ENCODE measurements at regions not wholly inside any gene's neighbourhood (a gene's known extent, or its start where the extent isn't known, plus 50 kb on each side); places are given as distances from the start of the nearest gene placed in this dataset.
"Not testable (repeated sequence)": the region's sequence is repeated elsewhere in the genome, so short reads cannot be mapped to it uniquely, and the experiment has no call there.

DNA sequence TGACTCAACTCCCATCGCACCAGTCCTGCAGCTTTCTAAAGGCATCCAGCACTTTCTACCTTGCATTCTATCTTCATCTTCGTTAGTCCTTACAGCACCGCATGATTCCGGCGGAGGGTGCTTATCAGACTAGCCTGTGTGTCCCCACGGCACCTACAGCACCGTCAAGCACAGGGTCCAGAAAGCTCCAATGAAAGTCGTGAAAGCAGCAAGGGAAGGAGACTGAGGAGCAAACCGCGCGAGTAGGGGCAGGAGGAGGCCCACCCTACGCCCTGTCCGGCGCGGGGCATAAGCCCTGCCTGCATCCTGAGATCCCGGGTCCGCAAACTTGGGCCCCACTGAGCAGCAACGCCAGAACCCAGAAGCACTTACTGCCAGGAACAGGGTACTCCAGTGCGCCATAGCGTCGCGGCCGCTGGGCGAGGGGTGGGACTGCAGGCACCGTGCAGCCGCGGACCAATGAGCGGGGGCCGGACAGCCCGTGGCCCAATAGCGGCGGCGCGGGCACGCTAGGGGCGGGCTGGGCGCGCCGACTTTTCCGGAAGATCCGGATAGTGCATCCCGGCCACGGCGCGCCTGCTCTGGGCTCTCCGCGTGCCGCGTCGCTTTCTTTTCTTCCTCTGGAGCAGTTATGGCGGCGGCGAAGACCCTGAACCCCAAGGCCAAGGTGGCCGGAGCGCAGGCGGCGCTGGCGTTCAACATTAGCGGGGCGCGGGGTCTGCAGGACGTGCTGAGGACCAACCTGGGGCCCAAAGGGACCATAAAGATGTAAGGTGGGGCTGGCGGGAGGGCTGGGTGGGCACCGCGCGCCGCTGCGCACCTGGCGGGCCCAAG, 122.1 kb upstream of the VKORC1L1 start:
- Histone ChIP-seq H4K20me1 (ENCODE audit: insufficient read depth, low read length) (no peaks in the 10 kb centered on the region), H3K27me3 (ENCODE audit: insufficient read depth, low read length) (no peaks in the 10 kb centered on the region), H3K36me3 (ENCODE audit: insufficient read depth, low read length) (peaks cover 36% of the 10 kb centered on the region), H3K4me1 (ENCODE audit: insufficient read depth, low read length, severe bottlenecking) (peaks cover 33% of the 10 kb centered on the region), H3F3A (ENCODE audit: insufficient read depth, low read length) (no peaks in the 10 kb centered on the region), H3K4me3 (ENCODE audit: low read depth, low read length, poor library complexity, severe bottlenecking) (peak overlapping the region; percentile 86), H3K9ac (ENCODE audit: low read length) (peak overlapping the region; percentile 91), H3K79me2 (ENCODE audit: insufficient read depth, low read length) (peaks cover 36% of the 10 kb centered on the region), H2AFZ (ENCODE audit: low read length) (peak overlapping the region; percentile 54; the same call in 1 of the 2 replicates), H3K9me3 (ENCODE audit: low read length) (no peaks in the 10 kb centered on the region), H3K4me2 (ENCODE audit: low read length) (peak overlapping the region; percentile 82), H3K27ac (ENCODE audit: low read depth, low read length, poor library complexity, severe bottlenecking) (peak overlapping the region; percentile 74), H3K9me2 (ENCODE audit: low read depth, low read length) (no peaks in the 10 kb centered on the region)
- TF ChIP-seq EZH2 (IDR thresholded peaks at IDR 0.05; ENCODE audit: borderline replicate concordance, low read length) = no peak
- TF ChIP-seq CTCF (IDR thresholded peaks at IDR 0.05; ENCODE audit: low read length) = no peak

- not testable (repeated sequence) for H3K27me3 ChIP-seq (ENCODE audit: insufficient read depth, low read length); H2AFZ ChIP-seq (ENCODE audit: low read length); H3K9ac ChIP-seq (ENCODE audit: low read length); H3K4me3 ChIP-seq (ENCODE audit: low read depth, low read length, poor library complexity, severe bottlenecking); H3K4me2 ChIP-seq (ENCODE audit: low read length); H3K9me3 ChIP-seq (ENCODE audit: low read length); H3K27ac ChIP-seq (ENCODE audit: low read depth, low read length, poor library complexity, severe bottlenecking); H3F3A ChIP-seq (ENCODE audit: insufficient read depth, low read length); H4K20me1 ChIP-seq (ENCODE audit: insufficient read depth, low read length); H3K9me2 ChIP-seq (ENCODE audit: low read depth, low read length)
- H3K79me2 ChIP-seq (ENCODE audit: insufficient read depth, low read length) = peaks cover 36% of the 10 kb centered on the region
- H3K4me1 ChIP-seq (ENCODE audit: insufficient read depth, low read length, severe bottlenecking) = peaks cover 32% of the 10 kb centered on the region
- H3K36me3 ChIP-seq (ENCODE audit: insufficient read depth, low read length) = peaks cover 55% of the 10 kb centered on the region
Measured at GRCh38 chr7:65754070-65754469, 118.8 kb upstream of the VKORC1L1 start.

DNA sequence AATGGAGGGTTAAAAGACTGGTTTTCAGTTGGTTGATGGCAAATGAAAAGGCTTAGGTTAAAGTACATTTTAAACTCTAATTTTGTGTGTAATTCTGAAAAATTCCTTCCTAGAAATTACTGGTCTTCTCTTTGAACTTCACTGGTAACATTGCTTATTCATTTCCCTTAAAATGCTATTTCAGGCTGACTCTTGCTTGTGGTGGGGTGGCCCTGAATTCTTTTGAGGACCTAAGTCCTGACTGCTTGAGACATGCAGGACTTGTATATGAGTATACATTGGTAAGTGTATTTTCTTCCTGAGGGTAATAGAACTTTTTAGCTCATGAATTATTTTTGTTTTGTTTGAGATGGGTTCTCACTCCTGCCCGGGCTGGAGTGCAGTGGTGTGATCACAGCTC, 113.9 kb upstream of the VKORC1L1 start:
- not testable (repeated sequence) for H3K27me3 ChIP-seq (ENCODE audit: insufficient read depth, low read length); H3K9me3 ChIP-seq (ENCODE audit: low read length); H3K4me2 ChIP-seq (ENCODE audit: low read length); H3F3A ChIP-seq (ENCODE audit: insufficient read depth, low read length); H2AFZ ChIP-seq (ENCODE audit: low read length); H3K9ac ChIP-seq (ENCODE audit: low read length); H4K20me1 ChIP-seq (ENCODE audit: insufficient read depth, low read length); H3K4me3 ChIP-seq (ENCODE audit: low read depth, low read length, poor library complexity, severe bottlenecking); H3K79me2 ChIP-seq (ENCODE audit: insufficient read depth, low read length); H3K9me2 ChIP-seq (ENCODE audit: low read depth, low read length); H3K27ac ChIP-seq (ENCODE audit: low read depth, low read length, poor library complexity, severe bottlenecking); H3K4me1 ChIP-seq (ENCODE audit: insufficient read depth, low read length, severe bottlenecking)
- peaks cover 60% of the 10 kb centered on the region for H3K36me3 ChIP-seq (ENCODE audit: insufficient read depth, low read length)

- H3K9me3 ChIP-seq (ENCODE audit: low read length); H3K9me2 ChIP-seq (ENCODE audit: low read depth, low read length); H3K27ac ChIP-seq (ENCODE audit: low read depth, low read length, poor library complexity, severe bottlenecking); H3K4me1 ChIP-seq (ENCODE audit: insufficient read depth, low read length, severe bottlenecking); H4K20me1 ChIP-seq (ENCODE audit: insufficient read depth, low read length); H3K4me2 ChIP-seq (ENCODE audit: low read length); H3K79me2 ChIP-seq (ENCODE audit: insufficient read depth, low read length); H3K27me3 ChIP-seq (ENCODE audit: insufficient read depth, low read length); H2AFZ ChIP-seq (ENCODE audit: low read length); H3K4me3 ChIP-seq (ENCODE audit: low read depth, low read length, poor library complexity, severe bottlenecking); H3K9ac ChIP-seq (ENCODE audit: low read length); H3F3A ChIP-seq (ENCODE audit: insufficient read depth, low read length): not testable (repeated sequence)
- H3K36me3 ChIP-seq (ENCODE audit: insufficient read depth, low read length) = peaks cover 32% of the 10 kb centered on the region
Measured at GRCh38 chr7:65762712-65763111, 110.2 kb upstream of the VKORC1L1 start.

DNA sequence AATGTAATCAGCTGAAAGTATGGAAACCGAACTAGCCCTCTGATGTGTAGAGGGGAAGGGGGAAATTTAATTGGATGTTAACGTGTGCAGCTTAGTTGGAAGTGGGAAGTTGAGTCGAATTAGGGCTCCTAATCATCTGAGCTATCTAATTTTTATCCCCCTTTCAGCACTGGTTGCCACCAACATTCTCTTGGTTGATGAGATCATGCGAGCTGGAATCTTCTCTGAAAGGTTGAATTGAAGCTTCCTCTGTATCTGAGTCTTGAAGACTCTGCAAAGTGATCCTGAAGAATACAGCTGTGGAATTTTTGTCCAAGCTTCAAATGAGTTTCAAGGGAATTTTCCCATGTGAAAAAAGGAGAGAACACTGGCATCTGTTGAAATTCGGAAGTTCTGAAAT, 109.8 kb upstream of the VKORC1L1 start:
- not testable (repeated sequence) for H3K4me2 ChIP-seq (ENCODE audit: low read length); H3F3A ChIP-seq (ENCODE audit: insufficient read depth, low read length); H3K4me3 ChIP-seq (ENCODE audit: low read depth, low read length, poor library complexity, severe bottlenecking); H2AFZ ChIP-seq (ENCODE audit: low read length); H3K79me2 ChIP-seq (ENCODE audit: insufficient read depth, low read length); H3K4me1 ChIP-seq (ENCODE audit: insufficient read depth, low read length, severe bottlenecking); H3K9me2 ChIP-seq (ENCODE audit: low read depth, low read length); H4K20me1 ChIP-seq (ENCODE audit: insufficient read depth, low read length); H3K9me3 ChIP-seq (ENCODE audit: low read length); H3K27ac ChIP-seq (ENCODE audit: low read depth, low read length, poor library complexity, severe bottlenecking); H3K9ac ChIP-seq (ENCODE audit: low read length); H3K27me3 ChIP-seq (ENCODE audit: insufficient read depth, low read length)
- peaks cover 29% of the 10 kb centered on the region for H3K36me3 ChIP-seq (ENCODE audit: insufficient read depth, low read length)

DNA sequence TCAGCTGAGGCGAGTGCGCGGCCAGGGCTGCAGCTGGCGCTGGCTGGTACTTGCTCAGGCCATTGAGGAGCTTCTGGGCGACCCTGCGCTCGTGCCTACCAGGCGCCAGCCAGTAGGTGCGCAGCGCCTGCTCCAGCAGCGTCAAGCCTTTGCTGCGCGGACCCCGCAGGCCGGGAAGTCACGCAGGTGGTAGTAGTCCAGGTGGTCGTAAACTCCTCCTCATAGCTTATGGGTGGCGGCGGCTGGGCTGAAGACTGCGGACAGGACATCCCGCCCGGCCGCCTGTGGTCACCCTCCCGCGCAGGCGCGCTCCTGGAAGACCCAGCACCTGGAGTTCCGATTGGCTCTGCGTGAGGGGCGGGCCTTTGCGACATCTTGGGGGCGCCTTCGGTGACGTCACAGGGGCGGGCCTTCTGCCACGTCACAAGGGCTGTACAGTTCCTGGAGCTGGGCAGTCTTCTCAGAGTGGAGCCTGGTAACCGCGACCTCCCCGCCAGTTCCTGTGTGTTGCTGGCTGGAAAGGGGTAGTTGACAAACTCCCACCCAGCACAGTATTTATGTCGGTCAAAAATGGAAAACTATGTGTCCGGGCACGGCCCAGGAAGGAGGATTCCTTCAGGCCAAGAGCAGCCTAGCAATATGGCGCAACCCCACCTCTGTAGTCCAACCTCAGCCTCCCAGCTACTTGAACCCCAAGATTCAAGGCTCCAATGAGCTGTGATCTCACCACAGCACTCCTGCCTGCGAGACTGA, 102.2 kb upstream of the VKORC1L1 start:
- H4K20me1 ChIP-seq (ENCODE audit: insufficient read depth, low read length); H3K27ac ChIP-seq (ENCODE audit: low read depth, low read length, poor library complexity, severe bottlenecking); H3K79me2 ChIP-seq (ENCODE audit: insufficient read depth, low read length); H3K27me3 ChIP-seq (ENCODE audit: insufficient read depth, low read length); H2AFZ ChIP-seq (ENCODE audit: low read length); H3K9me2 ChIP-seq (ENCODE audit: low read depth, low read length); H3K9me3 ChIP-seq (ENCODE audit: low read length); H3F3A ChIP-seq (ENCODE audit: insufficient read depth, low read length); H3K4me1 ChIP-seq (ENCODE audit: insufficient read depth, low read length, severe bottlenecking); H3K36me3 ChIP-seq (ENCODE audit: insufficient read depth, low read length): not testable (repeated sequence)
- H3K9ac ChIP-seq (ENCODE audit: low read length) = peak overlapping the region; percentile 62
- peak overlapping the region; percentile 61 for H3K4me2 ChIP-seq (ENCODE audit: low read length)
- peak overlapping the region; percentile 64 for H3K4me3 ChIP-seq (ENCODE audit: low read depth, low read length, poor library complexity, severe bottlenecking)
